GM19043 (cell line): ENCODE measurements at regions not wholly inside any gene's neighbourhood (a gene's known extent, or its start where the extent isn't known, plus 50 kb on each side); places are given as distances from the start of the nearest gene placed in this dataset.
"Not testable (repeated sequence)": the region's sequence is repeated elsewhere in the genome, so short reads cannot be mapped to it uniquely, and the experiment has no call there.

Experiments
- ATAC-seq: cut with Tn5 transposase; IDR thresholded peaks from one replicate; pipeline ENCODE4 v1.9.1; 2021; ENCODE audit warnings: low read depth; ENCODE audit not compliant: unreplicated experiment

- no peak for ATAC-seq
Measured at GRCh38 chr2:39570130-39570555, 95.6 kb upstream of the TMEM178A start.

- no peak for ATAC-seq
Measured at GRCh38 chr2:39570614-39571013, 95.1 kb upstream of the TMEM178A start.

- no peak for ATAC-seq
Measured at GRCh38 chr2:39571111-39571731, 94.5 kb upstream of the TMEM178A start.

DNA sequence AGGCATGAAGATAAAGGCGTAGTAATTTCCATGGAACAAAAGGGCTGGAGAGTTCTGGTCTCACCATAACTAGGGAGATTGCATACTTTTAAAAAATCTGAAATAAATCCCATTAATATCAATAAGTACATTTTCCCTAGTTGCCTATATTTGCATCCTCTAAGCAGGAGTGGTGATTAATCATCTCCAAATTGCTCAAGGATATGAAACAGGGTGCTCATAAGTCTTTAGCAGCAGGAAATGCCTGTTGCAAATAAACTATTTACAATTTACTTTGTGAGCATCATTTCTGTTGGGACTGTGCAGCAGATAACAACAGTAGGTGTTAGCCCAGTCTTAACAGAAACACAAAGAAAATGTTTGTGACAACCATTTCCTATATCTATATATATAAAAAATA, 92.4 kb upstream of the TMEM178A start:
- ATAC-seq, result no peak

DNA sequence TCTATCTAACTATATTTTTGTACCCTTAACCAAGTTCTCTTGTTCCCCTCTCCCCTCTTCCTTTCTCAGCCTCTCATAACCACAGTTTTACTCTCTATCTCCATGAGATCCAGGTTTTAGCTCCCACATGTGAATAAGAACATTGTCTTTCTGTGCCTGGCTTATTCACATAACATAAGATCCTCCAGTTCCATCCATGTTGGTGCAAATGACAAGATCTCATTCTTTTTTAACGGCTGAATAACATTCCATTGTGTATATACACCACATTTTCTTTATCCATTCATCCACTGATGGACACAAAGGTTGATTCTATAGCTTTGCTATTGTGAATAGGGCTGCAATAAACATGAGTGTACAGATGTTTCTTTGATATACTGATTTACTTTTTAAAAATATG, 83.9 kb upstream of the TMEM178A start:
- no peak for ATAC-seq

DNA sequence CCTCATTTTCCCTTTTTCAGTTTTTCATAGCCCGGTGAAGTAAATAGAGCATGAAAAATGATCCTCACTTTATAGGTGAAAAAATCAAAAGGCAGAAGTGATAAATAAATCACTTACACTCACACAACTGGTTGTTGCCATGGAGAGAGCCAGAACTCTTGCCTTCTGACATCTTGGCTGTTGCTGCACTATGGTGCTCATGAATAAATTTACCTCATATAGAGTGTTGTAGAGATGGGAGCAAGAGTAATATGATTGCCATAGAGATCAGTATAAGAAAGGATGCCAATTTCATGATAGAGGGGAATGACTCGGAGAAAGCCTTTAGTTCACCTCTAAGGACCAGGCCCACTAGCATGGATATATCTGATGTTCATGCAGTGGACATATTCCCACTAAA, 82.5 kb upstream of the TMEM178A start:
- ATAC-seq, result no peak

DNA sequence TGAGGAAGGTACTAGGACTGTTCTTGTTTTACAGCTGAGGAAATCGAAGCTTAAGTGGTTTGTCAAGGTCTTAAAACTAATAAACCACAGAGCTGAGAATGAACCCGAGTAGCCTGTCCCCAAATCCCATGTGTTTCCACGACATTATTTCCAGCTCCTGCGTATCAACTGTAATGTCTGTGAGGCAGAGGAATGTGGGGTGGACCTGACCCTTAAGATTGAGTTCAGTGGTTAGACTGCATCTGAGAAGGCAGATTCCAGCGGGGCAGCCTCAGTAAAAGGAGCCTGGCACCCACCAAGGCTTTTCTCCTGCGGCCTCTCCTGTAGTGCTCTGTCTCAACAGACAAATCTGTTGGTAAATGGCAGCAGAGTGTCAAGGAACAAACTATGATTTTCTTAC, 81.9 kb upstream of the TMEM178A start:
- ATAC-seq, result no peak

DNA sequence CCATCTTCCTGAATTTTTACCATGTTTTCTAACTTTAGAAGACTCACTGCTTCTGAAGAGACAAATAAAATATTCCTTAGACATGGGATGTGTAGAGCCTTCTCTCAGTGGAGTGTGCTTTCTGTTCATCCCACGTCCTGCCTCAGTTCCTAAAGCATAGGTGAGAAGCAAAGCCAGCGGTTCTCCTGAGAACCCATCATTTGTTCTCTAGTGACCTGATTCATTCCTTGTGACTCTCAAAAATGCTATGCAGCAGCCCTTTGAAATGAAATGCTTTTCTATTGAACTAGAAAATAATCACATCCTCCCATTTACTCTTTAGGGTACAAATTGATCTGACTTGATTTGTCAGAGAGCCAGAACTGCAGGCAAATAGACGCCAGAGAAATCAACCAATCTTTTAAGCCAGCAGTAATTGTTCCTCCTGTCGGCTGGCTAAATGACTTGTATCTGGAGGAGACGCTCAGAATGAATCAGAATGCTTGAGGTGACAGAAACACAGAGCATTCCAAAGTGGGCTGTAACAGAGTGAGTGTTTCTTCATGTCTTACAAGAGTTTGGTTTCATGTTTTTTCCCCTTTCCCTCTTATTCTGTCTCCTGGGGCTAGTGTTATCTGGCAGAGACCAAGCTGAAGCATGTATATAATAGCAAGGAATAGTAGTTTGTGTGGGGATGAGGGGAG, 81.3 kb upstream of the TMEM178A start:
- ATAC-seq, result no peak

GRCh38 chr2:39585531-39585930, 80.2 kb upstream of the TMEM178A start:
- not testable (repeated sequence) for ATAC-seq

DNA sequence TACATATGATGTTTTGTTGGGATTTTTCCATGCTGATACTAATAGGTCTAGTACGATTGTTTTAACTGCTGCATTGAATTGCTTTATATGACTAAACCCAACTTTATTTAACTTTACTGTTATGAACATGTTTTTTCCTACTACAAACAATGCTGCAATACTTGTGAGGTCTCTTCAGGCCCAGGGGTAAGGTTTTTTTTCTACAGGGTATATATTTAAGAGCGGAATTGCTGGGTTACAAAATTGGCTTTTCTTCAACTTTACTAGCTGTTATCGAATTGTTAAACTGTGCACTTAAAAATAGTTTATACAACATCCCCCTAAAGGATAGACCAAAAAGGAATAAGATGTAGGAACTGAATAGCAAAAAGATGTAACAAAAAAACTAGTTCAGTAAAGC, 78.5 kb upstream of the TMEM178A start:
- no peak for ATAC-seq

DNA sequence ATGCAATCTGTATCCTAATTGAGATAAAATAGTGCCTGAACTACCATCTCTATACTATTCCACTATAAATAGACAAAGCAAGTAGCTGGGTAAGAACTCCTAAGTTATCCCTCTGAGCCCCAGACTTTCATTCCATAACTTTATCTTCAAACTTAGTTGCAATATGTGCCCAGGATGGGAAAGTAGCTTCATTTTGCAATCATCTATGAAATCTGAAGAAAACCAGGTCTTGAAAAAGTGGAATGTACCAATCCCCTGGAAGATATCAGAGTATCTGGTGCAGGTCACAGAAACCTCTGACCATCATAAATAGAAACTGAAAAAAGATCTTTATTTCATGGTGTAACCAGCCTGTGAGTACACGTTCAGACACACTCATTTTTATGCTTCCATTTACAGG, 78.1 kb upstream of the TMEM178A start:
- no peak for ATAC-seq

DNA sequence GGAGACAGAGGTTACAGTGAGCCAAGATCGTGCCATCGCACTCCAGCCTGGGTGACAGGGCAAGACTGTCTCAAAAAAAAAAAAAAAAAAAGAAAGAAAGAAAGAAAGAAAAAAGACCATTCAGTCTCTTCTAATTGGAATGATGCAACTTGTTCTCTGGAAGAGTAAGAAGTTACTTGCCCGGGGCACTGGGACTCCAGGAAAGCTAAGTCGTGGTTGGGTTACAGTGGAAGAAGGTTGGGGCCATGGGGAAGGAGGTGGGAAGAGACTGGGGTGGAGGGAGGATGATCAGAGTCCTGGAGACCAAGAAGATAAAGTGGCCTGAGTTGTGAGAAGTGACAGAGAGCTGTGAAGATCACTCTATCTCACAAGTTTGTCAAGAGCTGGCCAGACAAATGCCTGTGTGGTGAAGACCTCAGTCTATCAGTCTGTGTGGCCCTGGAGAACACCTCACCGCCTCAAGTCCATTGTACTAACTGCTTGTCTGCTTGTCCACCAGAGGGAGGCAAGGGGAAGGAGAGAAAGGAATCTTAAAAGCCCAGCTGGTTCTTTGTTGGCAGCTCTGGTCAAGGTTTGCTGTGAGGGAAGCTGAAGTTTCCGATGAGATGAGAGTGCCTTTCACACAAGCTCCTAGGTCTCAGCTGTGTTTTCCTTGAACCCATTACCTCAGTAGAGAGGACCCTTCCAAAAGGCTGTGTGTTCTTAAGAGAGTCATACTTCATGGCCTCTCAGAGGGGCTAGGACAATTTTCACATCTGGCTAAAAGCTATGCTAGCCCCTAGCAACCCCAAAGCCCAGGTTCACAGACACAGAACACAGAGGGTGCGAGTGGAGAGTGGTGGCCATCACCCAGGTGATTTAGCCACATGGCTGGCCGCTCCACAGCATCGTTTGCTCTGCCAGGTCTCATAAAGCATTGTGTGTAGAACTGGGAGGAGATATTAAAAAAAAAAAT, 72.0 kb upstream of the TMEM178A start:
- no peak for ATAC-seq

- no peak for ATAC-seq
Measured at GRCh38 chr2:39595116-39595515, 70.6 kb upstream of the TMEM178A start.

DNA sequence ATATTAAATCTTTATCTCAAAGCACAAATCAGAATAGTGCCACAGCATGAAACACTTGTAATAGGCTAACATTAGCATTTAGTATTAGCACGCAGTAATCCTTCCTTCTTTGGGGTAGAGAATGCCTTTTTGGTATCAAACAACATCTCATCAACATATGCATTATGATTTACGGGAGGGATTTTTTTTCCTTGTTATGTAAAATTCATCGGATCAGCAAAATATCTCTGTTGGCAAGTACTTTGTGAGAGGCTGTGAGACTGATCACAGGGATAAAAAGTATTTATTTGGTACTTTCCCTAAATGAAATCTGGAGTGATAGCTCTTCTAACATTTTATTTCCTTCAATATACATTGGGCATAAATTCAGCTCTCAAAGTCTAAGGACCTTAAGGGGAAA, 68.4 kb upstream of the TMEM178A start:
- ATAC-seq, result no peak

DNA sequence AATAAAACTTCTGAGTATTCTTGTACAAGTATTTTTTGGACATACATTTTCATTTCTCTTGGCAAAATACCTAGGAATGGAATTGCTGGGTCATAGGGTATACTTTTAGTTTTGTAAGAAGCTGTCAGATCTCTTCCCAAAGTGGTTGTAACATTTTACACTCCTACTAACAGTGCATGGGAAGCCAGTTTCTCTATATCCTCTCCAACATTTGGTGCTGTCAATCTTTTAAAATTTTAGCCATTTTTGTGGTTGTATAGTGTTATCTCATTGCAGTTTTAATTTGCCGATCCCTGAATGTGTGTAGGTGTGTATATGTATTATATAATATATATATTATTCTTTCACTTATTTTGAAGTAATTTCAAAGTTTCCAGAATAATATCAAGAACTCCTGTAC, 63.1 kb upstream of the TMEM178A start:
- ATAC-seq, result no peak

- ATAC-seq, result no peak
Measured at GRCh38 chr2:39603436-39603835, 62.3 kb upstream of the TMEM178A start.

- no peak for ATAC-seq
Measured at GRCh38 chr2:39604866-39605265, 60.9 kb upstream of the TMEM178A start.

- no peak for ATAC-seq
Measured at GRCh38 chr2:39606585-39606984, 59.1 kb upstream of the TMEM178A start.

GRCh38 chr2:39607538-39608262, 58.0 kb upstream of the TMEM178A start:
- ATAC-seq, result no peak

DNA sequence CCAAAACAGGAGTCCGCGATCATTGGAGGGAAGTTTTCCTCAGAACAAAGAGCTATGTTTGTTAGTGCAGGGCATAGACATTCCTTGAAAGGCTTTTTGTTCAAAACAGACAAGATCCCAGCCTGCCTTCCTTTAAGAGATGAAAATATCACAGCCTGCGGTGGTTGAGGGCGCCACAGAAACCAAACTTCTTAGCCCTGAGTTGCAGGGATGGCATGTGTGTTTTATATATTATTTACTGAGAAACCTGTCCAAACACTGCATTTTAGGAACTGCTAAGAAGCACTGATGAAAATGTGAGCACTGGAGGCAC, 57.5 kb upstream of the TMEM178A start:
- no peak for ATAC-seq
